Activated T-helper 1 cell treated with anti-CD3 and anti-CD28 coated beads, Interleukin-12 subunit alpha, Interleukin-12 subunit beta, Interleukin-2, Interleukin-4 antibody, amounts not matched to agents 30 ng/mL and 10 ng/mL and 1 ng/mL, durations not matched to agents 14 hours and 24 hours and 36 hours (primary cell): ENCODE measurements at regions not wholly inside any gene's neighbourhood (a gene's known extent, or its start where the extent isn't known, plus 50 kb on each side); places are given as distances from the start of the nearest gene placed in this dataset.

ENCODE experiments used
- DNase-seq: peaks from one replicate; pipeline ENCODE4 v3.0.0; 2021; ENCODE audit warnings: low spot score
- H3K27ac Mint-ChIP-seq: one replicate; pipeline ENCODE4 v1.8.0; 2021; ENCODE audit warnings: mild to moderate bottlenecking, mixed read lengths
- H3K27me3 Mint-ChIP-seq: one replicate; pipeline ENCODE4 v1.8.0; 2022; ENCODE audit warnings: mild to moderate bottlenecking, moderate library complexity, mixed read lengths; ENCODE audit not compliant: insufficient read depth
- H3K36me3 Mint-ChIP-seq: one replicate; pipeline ENCODE4 v1.8.0; 2021; ENCODE audit warnings: low read depth, mixed read lengths
- H3K4me1 Mint-ChIP-seq: one replicate; pipeline ENCODE4 v1.8.0; 2021; ENCODE audit warnings: low read depth, mixed read lengths
- H3K4me3 Mint-ChIP-seq: one replicate; pipeline ENCODE4 v1.8.0; 2021; ENCODE audit warnings: mild to moderate bottlenecking, moderate library complexity, mixed read lengths
- H3K9me3 Mint-ChIP-seq: one replicate; pipeline ENCODE4 v1.8.0; 2021; ENCODE audit warnings: mixed read lengths
- intact Hi-C: fragments of 100-400 bp; cut with micrococcal nuclease; formaldehyde crosslinking; loops from one replicate; pipeline ENCODE4 v1.15.1; 2024

DNA sequence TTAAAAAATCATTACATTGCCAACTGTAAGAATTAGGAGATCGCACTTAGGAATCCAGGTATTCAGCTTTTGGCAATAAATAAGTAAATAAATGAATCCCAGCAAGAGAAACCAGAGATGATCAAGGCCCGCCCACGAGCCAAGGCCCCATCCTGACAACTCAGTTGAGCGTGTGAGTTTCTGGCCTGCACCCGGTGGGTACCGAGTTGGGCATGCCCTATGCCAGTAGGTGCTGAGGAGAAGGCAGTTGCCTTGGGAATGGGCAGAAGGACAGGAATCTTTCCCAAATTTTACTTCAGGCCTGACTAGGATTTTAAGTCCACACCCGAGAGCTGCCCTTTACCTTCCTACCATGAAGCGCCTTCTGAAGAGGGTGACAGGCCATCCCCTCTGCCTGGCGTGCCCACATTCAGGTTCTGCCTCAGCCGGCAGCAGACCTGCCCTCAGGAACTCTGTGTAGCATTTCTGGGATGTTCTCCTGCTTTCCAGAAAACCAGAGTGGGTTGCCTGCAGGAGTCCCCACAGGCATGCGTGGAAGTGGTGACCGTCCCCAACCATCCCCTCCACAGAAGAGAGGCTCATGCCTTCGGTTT, 99.3 kb upstream of the ALDH1A3 start:
- no peak for DNase-seq
- Mint-ChIP-seq H3K4me3 (no peak overlapping the region), H3K36me3 (no peaks in the 10 kb centered on the region), H3K9me3 (peaks cover 7% of the 10 kb centered on the region), H3K27me3 (no peaks in the 10 kb centered on the region), H3K27ac (no peak overlapping the region), H3K4me1 (no peaks in the 10 kb centered on the region)
- intact Hi-C loops, result no loop called here

DNA sequence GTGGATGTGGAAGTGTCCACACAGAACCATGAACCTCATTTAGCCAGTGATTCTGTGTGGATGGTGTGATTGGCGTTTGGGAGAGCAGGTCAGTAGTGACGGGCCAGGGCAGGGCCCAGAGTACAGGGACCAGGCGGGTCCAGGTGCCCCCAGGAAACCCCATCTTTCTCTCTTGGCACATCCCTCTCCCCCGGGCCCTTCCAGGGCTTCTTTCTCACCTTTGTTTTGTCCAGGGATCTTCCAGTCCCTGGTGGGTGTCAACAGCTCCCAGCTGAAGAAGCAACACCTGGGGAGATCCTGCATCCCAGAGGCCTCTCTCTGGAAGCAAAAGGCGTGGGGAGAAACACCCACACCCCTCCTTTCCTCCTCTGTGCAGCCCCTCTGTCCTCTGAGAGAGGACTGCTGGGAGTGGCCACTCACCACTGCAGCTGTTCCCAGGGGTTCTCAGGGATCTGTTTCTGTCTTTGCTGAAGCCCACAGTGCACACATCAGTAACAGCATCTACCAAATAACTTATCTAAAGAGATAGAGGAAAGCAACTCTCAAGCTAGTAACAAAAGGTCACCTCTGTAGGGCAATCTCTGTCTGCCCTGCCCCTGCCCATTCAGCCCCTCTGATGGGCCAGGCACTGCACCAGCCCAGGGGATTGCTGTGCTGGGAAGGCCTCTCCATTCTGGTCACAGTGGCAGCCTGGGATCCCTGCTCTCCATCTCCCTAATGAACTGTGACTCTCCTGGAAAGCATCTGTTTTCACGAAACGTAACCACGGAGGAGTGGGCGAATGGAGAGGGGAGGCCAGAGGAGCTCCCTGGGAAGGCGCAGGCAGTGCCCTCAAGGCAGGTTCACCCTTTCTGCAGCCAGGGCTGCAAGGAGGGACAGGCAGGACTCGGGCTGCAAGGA, 98.3 kb upstream of the ALDH1A3 start:
- Mint-ChIP-seq H3K4me1 (no peaks in the 10 kb centered on the region), H3K27ac (no peak overlapping the region), H3K9me3 (no peaks in the 10 kb centered on the region), H3K36me3 (no peaks in the 10 kb centered on the region), H3K4me3 (no peak overlapping the region), H3K27me3 (no peaks in the 10 kb centered on the region)
- no peak for DNase-seq
- intact Hi-C loops, result no loop called here

- Mint-ChIP-seq H3K27ac (no peak overlapping the region), H3K36me3 (no peaks in the 10 kb centered on the region), H3K9me3 (no peaks in the 10 kb centered on the region), H3K27me3 (no peaks in the 10 kb centered on the region), H3K4me1 (no peaks in the 10 kb centered on the region), H3K4me3 (no peak overlapping the region)
- intact Hi-C loops, result no loop called here
- no peak for DNase-seq
Measured at GRCh38 chr15:100781961-100782530, 97.6 kb upstream of the ALDH1A3 start.

DNA sequence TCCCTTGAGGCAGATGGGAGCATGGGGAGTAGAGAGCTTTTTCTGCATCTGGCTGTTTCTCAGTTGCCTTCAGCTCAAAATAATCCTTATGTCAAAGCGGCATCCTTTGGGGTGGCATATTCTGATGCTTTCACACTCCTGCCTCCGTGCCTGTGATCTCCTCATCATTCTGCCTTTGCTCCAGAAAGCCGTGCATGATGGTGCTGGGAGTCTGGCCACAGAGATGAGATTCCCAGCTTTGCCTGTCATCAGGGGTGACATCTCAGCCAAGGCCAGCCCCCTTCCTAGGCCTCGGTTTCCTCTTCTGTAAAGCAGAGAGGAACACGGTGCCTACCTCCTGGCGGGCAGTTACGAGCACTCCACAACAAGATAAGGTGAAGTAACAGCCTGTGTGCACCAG, 96.3 kb upstream of the ALDH1A3 start:
- Mint-ChIP-seq H3K4me1 (no peaks in the 10 kb centered on the region), H3K9me3 (no peaks in the 10 kb centered on the region), H3K27ac (no peak overlapping the region), H3K36me3 (no peaks in the 10 kb centered on the region), H3K4me3 (no peak overlapping the region), H3K27me3 (no peaks in the 10 kb centered on the region)
- no peak for DNase-seq
- intact Hi-C loops, result no loop called here

- Mint-ChIP-seq H3K4me3 (no peak overlapping the region), H3K27ac (no peak overlapping the region), H3K27me3 (no peaks in the 10 kb centered on the region), H3K4me1 (no peaks in the 10 kb centered on the region), H3K36me3 (no peaks in the 10 kb centered on the region), H3K9me3 (no peaks in the 10 kb centered on the region)
- intact Hi-C loops, result no loop called here
- DNase-seq, result no peak
Measured at GRCh38 chr15:100783760-100784492, 95.7 kb upstream of the ALDH1A3 start.

- intact Hi-C loops, result no loop called here
- H3K36me3 Mint-ChIP-seq, result no peaks in the 10 kb centered on the region
- no peaks in the 10 kb centered on the region for H3K27me3 Mint-ChIP-seq
- H3K4me1 Mint-ChIP-seq, result no peaks in the 10 kb centered on the region
- no peak overlapping the region for H3K27ac Mint-ChIP-seq
- H3K9me3 Mint-ChIP-seq, result no peaks in the 10 kb centered on the region
- no peak overlapping the region for H3K4me3 Mint-ChIP-seq
- no peak for DNase-seq
Measured at GRCh38 chr15:100784493-100785180, 95.0 kb upstream of the ALDH1A3 start.

GRCh38 chr15:100785181-100786138, 94.2 kb upstream of the ALDH1A3 start:
- Mint-ChIP-seq H3K27ac (no peak overlapping the region), H3K9me3 (no peaks in the 10 kb centered on the region), H3K4me3 (no peak overlapping the region), H3K4me1 (no peaks in the 10 kb centered on the region), H3K36me3 (no peaks in the 10 kb centered on the region), H3K27me3 (no peaks in the 10 kb centered on the region)
- no peak for DNase-seq
- intact Hi-C loops, result no loop called here

DNA sequence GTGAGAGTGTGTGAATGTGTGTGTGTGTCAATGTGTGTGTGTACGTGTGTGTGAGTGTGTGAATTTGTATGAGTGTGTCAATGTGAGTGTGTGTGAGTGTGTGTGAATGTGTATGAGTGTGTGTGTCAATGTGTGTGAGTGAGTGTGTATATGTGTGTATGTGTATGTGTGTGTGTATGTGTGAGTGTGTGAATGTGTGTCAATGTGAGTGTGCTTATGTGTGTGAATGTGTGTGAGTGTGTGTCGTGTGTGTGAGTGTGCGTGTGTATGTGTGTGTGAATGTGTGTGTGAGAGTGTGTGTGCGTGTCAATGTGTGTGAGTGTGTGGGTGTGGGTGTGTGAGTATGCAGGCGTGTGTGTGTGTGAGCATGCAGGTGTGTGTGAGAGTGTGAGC, 93.5 kb upstream of the ALDH1A3 start:
- Mint-ChIP-seq H3K27ac (no peak overlapping the region), H3K4me1 (no peaks in the 10 kb centered on the region), H3K36me3 (no peaks in the 10 kb centered on the region), H3K9me3 (no peaks in the 10 kb centered on the region), H3K4me3 (no peak overlapping the region), H3K27me3 (no peaks in the 10 kb centered on the region)
- no peak for DNase-seq
- intact Hi-C loops, result no loop called here

- Mint-ChIP-seq H3K4me3 (no peak overlapping the region), H3K27ac (no peak overlapping the region), H3K27me3 (no peaks in the 10 kb centered on the region), H3K36me3 (no peaks in the 10 kb centered on the region), H3K9me3 (no peaks in the 10 kb centered on the region), H3K4me1 (no peaks in the 10 kb centered on the region)
- no peak for DNase-seq
- intact Hi-C loops, result no loop called here
Measured at GRCh38 chr15:100786901-100787566, 92.6 kb upstream of the ALDH1A3 start.

- H3K36me3 Mint-ChIP-seq, result no peaks in the 10 kb centered on the region
- H3K4me1 Mint-ChIP-seq, result no peaks in the 10 kb centered on the region
- H3K27me3 Mint-ChIP-seq, result peaks cover 2% of the 10 kb centered on the region
- H3K4me3 Mint-ChIP-seq, result no peak overlapping the region
- no peaks in the 10 kb centered on the region for H3K9me3 Mint-ChIP-seq
- DNase-seq, result no peak
- H3K27ac Mint-ChIP-seq, result no peak overlapping the region
- intact Hi-C loops, result no loop called here
Measured at GRCh38 chr15:100787567-100788417, 91.8 kb upstream of the ALDH1A3 start.
